ENCODE measurements at regions not wholly inside any gene's neighbourhood (a gene's known extent, or its start where the extent isn't known, plus 50 kb on each side); places are given as distances from the start of the nearest gene placed in this dataset.

GRCh38 chr7:41774966-41775365 is 72.1 kb upstream of the INHBA start:
- no peak for TF ChIP-seq CTCF (optimal IDR thresholded peaks at IDR 0.05 in 1 of 3, IDR thresholded peaks at IDR 0.05 in 1 of 3, conservative IDR thresholded peaks at IDR 0.05 in 1 of 3; ENCODE audit: extremely low read depth in 1 of 3, insufficient read depth in 2 of 3, low read length in 3 of 3)
- no peak for TF ChIP-seq EZH2 (IDR thresholded peaks at IDR 0.05; ENCODE audit: low read length)

All from keratinocyte (primary cell).